Endothelial cell of umbilical vein (primary cell): ENCODE measurements at regions not wholly inside any gene's neighbourhood (a gene's known extent, or its start where the extent isn't known, plus 50 kb on each side); places are given as distances from the start of the nearest gene placed in this dataset.

Source experiments
- BruUV-seq: library from RNA; stranded (reverse); fragments of 400-500 nt; replicated peaks from 2 replicates; lab custom pipeline; 2021; lab: Mats Ljungman, UMichigan
- CTCF ChIA-PET: fragments of 300-600, 350-600 bp; sonication (Branson Sonifier 250); formaldehyde crosslinking; loops from one replicate; lab custom pipeline; 2021; ENCODE audit warnings: antibody characterized with exemption, inconsistent platforms; lab: Charles Lee
- POLR2A ChIA-PET: fragments of 300-600, 350-600 bp; sonication (Branson Sonifier 250); formaldehyde crosslinking; loops from one replicate; lab custom pipeline; 2021; ENCODE audit warnings: antibody characterized with exemption, inconsistent platforms; lab: Charles Lee
- DNase-seq: peaks from one replicate; pipeline ENCODE4 v3.0.0-alpha.2; 2011; ENCODE audit warnings: low read depth, low spot score
- FAIRE-seq: peaks from 2 replicates; lab custom pipeline; 2011; peaks lifted over from hg19 to GRCh38; lab: Jason Lieb, UNC
- H2AFZ ChIP-seq: 2 replicates; pipeline ENCODE4 v1.6.0; 2012; ENCODE audit warnings: low read depth, low read length, control low read depth, inconsistent platforms
- H3K27ac ChIP-seq: 2 replicates; pipeline ENCODE4 v1.5.1; 2011; ENCODE audit warnings: low read depth, mild to moderate bottlenecking, control low read depth, low read length, moderate library complexity; ENCODE audit not compliant: insufficient read depth
- H3K27me3 ChIP-seq, 2 experiments: 2 replicates each; pipeline versions ENCODE4 v1.6.0 to v1.6.1; 2011; ENCODE audit warnings: low read length in 2 of 2, mixed read lengths in 1 of 2; ENCODE audit not compliant: control insufficient read depth in 2 of 2, insufficient read depth in 2 of 2
- H3K36me3 ChIP-seq, 2 experiments: 2 replicates in 1 of 2; 3 replicates in 1 of 2; pipeline ENCODE4 v1.5.1; 2011; ENCODE audit warnings: low read length in 2 of 2, mild to moderate bottlenecking in 1 of 2, moderate library complexity in 1 of 2; ENCODE audit not compliant: control insufficient read depth in 2 of 2, insufficient read depth in 2 of 2; ENCODE audit errors: extremely low read depth in 1 of 2
- H3K4me1 ChIP-seq: 3 replicates; pipeline ENCODE4 v1.5.1; 2011; ENCODE audit warnings: mild to moderate bottlenecking, low read length; ENCODE audit not compliant: control insufficient read depth, insufficient read depth; ENCODE audit errors: extremely low read depth
- H3K4me2 ChIP-seq: 2 replicates; pipeline ENCODE4 v1.6.1; 2011; ENCODE audit warnings: low read length, control low read depth, mixed read lengths; ENCODE audit not compliant: insufficient read depth
- H3K4me3 ChIP-seq, 3 experiments: fragments of 200-600 bp in 1 of 3; sonication (generic), shearing (Covaris generic) in 1 of 3; replicated peaks in 1 of 3; 2 replicates each; pipeline ENCODE4 v1.5.1; 2011 to 2016; ENCODE audit warnings: control low read depth in 3 of 3, low read length in 3 of 3, mild to moderate bottlenecking in 2 of 3, inconsistent platforms in 1 of 3, low read depth in 1 of 3, moderate library complexity in 1 of 3; ENCODE audit not compliant: insufficient read depth in 1 of 3
- H3K79me2 ChIP-seq: 2 replicates; pipeline ENCODE4 v1.6.0; 2012; ENCODE audit warnings: low read length, inconsistent platforms; ENCODE audit not compliant: control insufficient read depth, insufficient read depth
- H3K9ac ChIP-seq: replicated peaks from 2 replicates; pipeline ENCODE3; 2011; ENCODE audit warnings: low read length, control low read depth; ENCODE audit not compliant: insufficient read depth; ENCODE audit errors: extremely low read depth
- H3K9me1 ChIP-seq: replicated peaks from 3 replicates; pipeline ENCODE4 v1.6.0; 2011; ENCODE audit warnings: mild to moderate bottlenecking, low read length; ENCODE audit not compliant: control insufficient read depth, insufficient read depth; ENCODE audit errors: extremely low read depth
- H3K9me3 ChIP-seq: replicated peaks from 2 replicates; pipeline ENCODE4 v1.5.1; 2012; ENCODE audit warnings: low read length, inconsistent platforms; ENCODE audit not compliant: control insufficient read depth, insufficient read depth
- H4K20me1 ChIP-seq: replicated peaks from 2 replicates; pipeline ENCODE3; 2011; ENCODE audit warnings: mild to moderate bottlenecking, low read length; ENCODE audit not compliant: control insufficient read depth, insufficient read depth; ENCODE audit errors: extremely low read depth
- CTCF ChIP-seq, 2 donors: IDR thresholded peaks; 1 replicate in 1 of 2; 2 replicates in 1 of 2; pipeline ENCODE4 v1.5.1; 2011; ENCODE audit warnings: low read length in 2 of 2, mild to moderate bottlenecking in 2 of 2, moderate library complexity in 2 of 2, control low read depth in 1 of 2, inconsistent platforms in 1 of 2, low read depth in 1 of 2; ENCODE audit not compliant: insufficient read depth in 1 of 2; ENCODE audit errors: extremely low read depth in 1 of 2
- EZH2 ChIP-seq: IDR thresholded peaks from 2 replicates; pipeline ENCODE4 v1.6.1; 2012; ENCODE audit warnings: borderline replicate concordance, low read depth, mild to moderate bottlenecking, moderate library complexity, low read length, inconsistent platforms; ENCODE audit not compliant: severe bottlenecking
- FOS ChIP-seq: IDR thresholded peaks from 2 replicates; pipeline ENCODE4 v1.6.1; 2011; ENCODE audit warnings: mild to moderate bottlenecking, low read length, moderate library complexity, borderline replicate concordance; ENCODE audit not compliant: insufficient read depth
- GATA2 ChIP-seq: IDR thresholded peaks from 2 replicates; pipeline ENCODE4 v1.7.0; 2011; ENCODE audit warnings: low read depth, mild to moderate bottlenecking, moderate library complexity, mixed read lengths, low read length; ENCODE audit not compliant: insufficient read length, insufficient read depth
- JUN ChIP-seq: IDR thresholded peaks from 2 replicates; pipeline ENCODE4 v1.6.1; 2011; ENCODE audit warnings: borderline replicate concordance, low read depth; ENCODE audit not compliant: insufficient read length, insufficient read depth
- MAX ChIP-seq: IDR thresholded peaks from 2 replicates; pipeline ENCODE4 v1.6.1; 2011; ENCODE audit not compliant: insufficient read depth, insufficient read length
- MYC ChIP-seq: IDR thresholded peaks from one replicate; pipeline ENCODE4 v1.6.1; 2011; ENCODE audit warnings: mild to moderate bottlenecking, low read depth, low read length
- POLR2A ChIP-seq: IDR thresholded peaks from 2 replicates; pipeline ENCODE4 v1.6.1; 2012; ENCODE audit warnings: low read depth, mild to moderate bottlenecking, control low read depth, low read length
- POLR2AphosphoS5 ChIP-seq: IDR thresholded peaks from 2 replicates; pipeline ENCODE4 v1.6.1; 2012; ENCODE audit warnings: low read depth, mild to moderate bottlenecking, control low read depth, low read length, moderate library complexity; ENCODE audit not compliant: insufficient read depth
- dilution Hi-C: fragments of 300-500 bp; cut with MboI; formaldehyde crosslinking; loops from one replicate; pipeline ENCODE4 v1.15.0; 2019; ENCODE audit warnings: low sequenced_read_pairs; ENCODE audit not compliant: extremely low pct_ligation_motif_present
- intact Hi-C: fragments of 100-400 bp; cut with micrococcal nuclease; formaldehyde crosslinking; loops from one replicate; pipeline ENCODE4 v1.10.0; 2022

- no peak overlapping the region for H3K9ac ChIP-seq
- intact Hi-C loops (no loop called here), dilution Hi-C loops (no loop called here)
- POLR2A ChIA-PET, result no interaction called here
- no peak overlapping the region for H3K4me2 ChIP-seq
- no peak overlapping the region for H2AFZ ChIP-seq
- no peaks in the 10 kb centered on the region for H4K20me1 ChIP-seq
- TF ChIP-seq MYC, result no peak
- CTCF ChIA-PET, result no interaction called here
- no peaks in the 10 kb centered on the region for H3K4me1 ChIP-seq
- no peak for DNase-seq
- H3K9me3 ChIP-seq, result no peaks in the 10 kb centered on the region
- H3K79me2 ChIP-seq, result no peaks in the 10 kb centered on the region
- BruUV-seq, result no TSS peak
- no peaks in the 10 kb centered on the region for H3K36me3 ChIP-seq
- no peak overlapping the region for H3K27ac ChIP-seq
- no peak overlapping the region for H3K4me3 ChIP-seq
- FAIRE-seq, result no peak
- H3K9me1 ChIP-seq, result no peaks in the 10 kb centered on the region
- H3K27me3 ChIP-seq, result no peaks in the 10 kb centered on the region
These were observed 123.4 kb upstream of the LYPLAL1 start for GRCh38 chr1:219050086-219050821.

GRCh38 chr1:219050822-219051125 is 122.9 kb upstream of the LYPLAL1 start:
- H3K4me2 ChIP-seq, result no peak overlapping the region
- H3K4me3 ChIP-seq, result no peak overlapping the region
- H3K27ac ChIP-seq, result no peak overlapping the region
- H3K27me3 ChIP-seq, result no peaks in the 10 kb centered on the region
- dilution Hi-C loops, result no loop called here
- DNase-seq (no peak), FAIRE-seq (no peak)
- POLR2A ChIA-PET, result no interaction called here
- TF ChIP-seq FOS, result no peak
- no peak for TF ChIP-seq JUN
- TF ChIP-seq CTCF (IDR thresholded peaks at IDR 0.05; ENCODE audit: extremely low read depth in 1 of 2, insufficient read depth in 1 of 2, low read depth in 1 of 2, low read length in 2 of 2), result no peak
- no peak for TF ChIP-seq GATA2
- no peak for TF ChIP-seq EZH2
- no peak for TF ChIP-seq MAX
- TF ChIP-seq POLR2AphosphoS5, result no peak
- no peak for TF ChIP-seq POLR2A
- TF ChIP-seq MYC, result no peak
- no peaks in the 10 kb centered on the region for H3K9me1 ChIP-seq
- CTCF ChIA-PET, result interaction anchor here (0.7 kb wide), 1 partner anchor 16 kb away, joined by 3 read pairs; no protein-coding TSS in a partner anchor
- no peaks in the 10 kb centered on the region for H4K20me1 ChIP-seq
- intact Hi-C loops, result no loop called here
- H3K79me2 ChIP-seq, result no peaks in the 10 kb centered on the region
- no peaks in the 10 kb centered on the region for H3K36me3 ChIP-seq
- H3K4me1 ChIP-seq, result no peaks in the 10 kb centered on the region
- no peaks in the 10 kb centered on the region for H3K9me3 ChIP-seq
- H2AFZ ChIP-seq, result no peak overlapping the region
- no peak overlapping the region for H3K9ac ChIP-seq
- BruUV-seq, result no TSS peak
